B cell (primary cell): ENCODE measurements at regions not wholly inside any gene's neighbourhood (a gene's known extent, or its start where the extent isn't known, plus 50 kb on each side); places are given as distances from the start of the nearest gene placed in this dataset.

Experiments used
- EZH2 ChIP-seq: IDR thresholded peaks from 2 replicates; pipeline ENCODE4 v1.6.1; 2012; ENCODE audit warnings: borderline replicate concordance, low read depth, mild to moderate bottlenecking, moderate library complexity, low read length; ENCODE audit not compliant: insufficient read depth, poor library complexity, severe bottlenecking
- TF ChIP-seq, protein P1 (sequence below): fragments of 200-600 bp; IDR thresholded peaks from one replicate; pipeline ENCODE4 v1.8.0; 2022; ENCODE audit warnings: antibody characterized with exemption, mild to moderate bottlenecking

DNA sequence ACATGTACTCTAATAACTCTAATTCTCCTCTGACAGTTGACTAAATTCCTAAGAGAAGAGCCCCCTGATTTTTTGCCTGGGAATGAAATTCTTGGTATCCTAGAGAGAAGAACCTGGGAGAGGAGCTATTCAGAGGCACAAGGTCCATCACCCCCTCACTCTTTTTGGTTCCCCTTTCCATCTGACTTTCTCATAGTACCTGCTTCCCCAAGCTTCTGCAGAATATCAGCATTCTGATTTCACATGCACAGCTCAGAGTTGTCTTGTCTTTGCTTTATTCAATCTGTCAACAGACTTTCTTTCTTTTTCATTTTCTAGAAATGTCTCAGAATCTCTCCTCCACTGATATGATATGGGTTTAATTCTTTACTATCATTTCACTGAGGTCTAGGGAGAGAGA is 141.5 kb upstream of the FBXL17 start:
- TF ChIP-seq, protein P1, sequence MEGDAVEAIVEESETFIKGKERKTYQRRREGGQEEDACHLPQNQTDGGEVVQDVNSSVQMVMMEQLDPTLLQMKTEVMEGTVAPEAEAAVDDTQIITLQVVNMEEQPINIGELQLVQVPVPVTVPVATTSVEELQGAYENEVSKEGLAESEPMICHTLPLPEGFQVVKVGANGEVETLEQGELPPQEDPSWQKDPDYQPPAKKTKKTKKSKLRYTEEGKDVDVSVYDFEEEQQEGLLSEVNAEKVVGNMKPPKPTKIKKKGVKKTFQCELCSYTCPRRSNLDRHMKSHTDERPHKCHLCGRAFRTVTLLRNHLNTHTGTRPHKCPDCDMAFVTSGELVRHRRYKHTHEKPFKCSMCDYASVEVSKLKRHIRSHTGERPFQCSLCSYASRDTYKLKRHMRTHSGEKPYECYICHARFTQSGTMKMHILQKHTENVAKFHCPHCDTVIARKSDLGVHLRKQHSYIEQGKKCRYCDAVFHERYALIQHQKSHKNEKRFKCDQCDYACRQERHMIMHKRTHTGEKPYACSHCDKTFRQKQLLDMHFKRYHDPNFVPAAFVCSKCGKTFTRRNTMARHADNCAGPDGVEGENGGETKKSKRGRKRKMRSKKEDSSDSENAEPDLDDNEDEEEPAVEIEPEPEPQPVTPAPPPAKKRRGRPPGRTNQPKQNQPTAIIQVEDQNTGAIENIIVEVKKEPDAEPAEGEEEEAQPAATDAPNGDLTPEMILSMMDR = no peak
- no peak for TF ChIP-seq EZH2
